Activated CD8-positive, alpha-beta T cell treated with anti-CD3 and anti-CD28 coated beads for 36 hours (primary cell): ENCODE measurements at regions not wholly inside any gene's neighbourhood (a gene's known extent, or its start where the extent isn't known, plus 50 kb on each side); places are given as distances from the start of the nearest gene placed in this dataset.

ENCODE experiments used
- ATAC-seq: fragments of 200-7000 bp; cut with Tn5 transposase; one replicate; pipeline ENCODE4 v1.10.0; 2021; ENCODE audit warnings: mild to moderate bottlenecking, moderate library complexity
- CTCF ChIA-PET: fragments of 350-600 bp; sonication (Branson Sonifier 250); formaldehyde crosslinking; loops from one replicate; lab custom pipeline; 2021; ENCODE audit warnings: antibody characterized with exemption; lab: Charles Lee
- POLR2A ChIA-PET: fragments of 350-600 bp; sonication (Branson Sonifier 250); formaldehyde crosslinking; loops from one replicate; lab custom pipeline; 2021; ENCODE audit warnings: antibody characterized with exemption; lab: Charles Lee
- DNase-seq: peaks from one replicate; pipeline ENCODE4 v3.0.0-alpha.2; 2020
- H3K27ac Mint-ChIP-seq: one replicate; pipeline ENCODE4 v1.8.0; 2021; ENCODE audit warnings: mild to moderate bottlenecking, mixed read lengths
- H3K27me3 Mint-ChIP-seq: one replicate; pipeline ENCODE4 v1.8.0; 2021; ENCODE audit warnings: mixed read lengths
- H3K36me3 Mint-ChIP-seq: one replicate; pipeline ENCODE4 v1.8.0; 2021; ENCODE audit warnings: low read depth, mixed read lengths
- H3K4me1 Mint-ChIP-seq: one replicate; pipeline ENCODE4 v1.8.0; 2021; ENCODE audit warnings: low read depth, mixed read lengths
- H3K4me3 Mint-ChIP-seq: one replicate; pipeline ENCODE4 v1.8.0; 2021; ENCODE audit warnings: mild to moderate bottlenecking, moderate library complexity, mixed read lengths
- H3K9me3 Mint-ChIP-seq: one replicate; pipeline ENCODE4 v1.8.0; 2021; ENCODE audit warnings: mixed read lengths
- intact Hi-C: fragments of 100-400 bp; cut with micrococcal nuclease; formaldehyde crosslinking; loops from one replicate; pipeline ENCODE4 v1.10.0; 2022
- TF ChIP-seq, protein P1 (sequence below): fragments of 200-600 bp; IDR thresholded peaks from one replicate; pipeline ENCODE4 v1.8.0; 2022; ENCODE audit warnings: antibody characterized with exemption, mild to moderate bottlenecking

DNA sequence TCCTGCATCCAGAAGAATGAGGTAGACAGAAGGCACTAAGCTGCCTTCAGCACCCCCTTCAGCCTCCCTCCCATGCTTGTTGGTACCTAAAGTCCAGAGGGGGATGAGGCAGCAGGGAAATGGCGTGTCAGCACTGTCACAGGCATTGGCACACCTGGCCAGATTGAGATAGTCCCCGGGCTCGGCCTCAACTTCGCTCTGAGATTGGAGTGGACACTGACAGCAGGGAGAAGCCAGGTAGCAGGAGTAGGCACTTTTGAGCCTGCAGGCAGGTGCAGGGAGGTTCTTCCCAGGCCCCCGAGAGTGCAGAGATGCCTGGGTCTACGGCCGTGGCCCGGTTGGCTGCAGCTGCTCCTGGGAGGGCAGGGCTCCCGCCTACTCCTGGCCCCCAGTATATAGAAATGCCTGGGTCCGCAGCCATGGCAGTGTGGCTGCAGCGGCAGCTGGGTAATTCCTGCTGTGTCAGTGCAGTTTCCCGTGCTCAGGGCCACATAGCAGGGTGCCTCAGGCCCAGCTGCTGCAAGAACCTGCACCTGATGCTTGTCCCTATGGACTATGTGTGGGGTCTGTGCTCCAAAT lies 160.3 kb downstream of the SLITRK6 start:
- TF ChIP-seq, protein P1, sequence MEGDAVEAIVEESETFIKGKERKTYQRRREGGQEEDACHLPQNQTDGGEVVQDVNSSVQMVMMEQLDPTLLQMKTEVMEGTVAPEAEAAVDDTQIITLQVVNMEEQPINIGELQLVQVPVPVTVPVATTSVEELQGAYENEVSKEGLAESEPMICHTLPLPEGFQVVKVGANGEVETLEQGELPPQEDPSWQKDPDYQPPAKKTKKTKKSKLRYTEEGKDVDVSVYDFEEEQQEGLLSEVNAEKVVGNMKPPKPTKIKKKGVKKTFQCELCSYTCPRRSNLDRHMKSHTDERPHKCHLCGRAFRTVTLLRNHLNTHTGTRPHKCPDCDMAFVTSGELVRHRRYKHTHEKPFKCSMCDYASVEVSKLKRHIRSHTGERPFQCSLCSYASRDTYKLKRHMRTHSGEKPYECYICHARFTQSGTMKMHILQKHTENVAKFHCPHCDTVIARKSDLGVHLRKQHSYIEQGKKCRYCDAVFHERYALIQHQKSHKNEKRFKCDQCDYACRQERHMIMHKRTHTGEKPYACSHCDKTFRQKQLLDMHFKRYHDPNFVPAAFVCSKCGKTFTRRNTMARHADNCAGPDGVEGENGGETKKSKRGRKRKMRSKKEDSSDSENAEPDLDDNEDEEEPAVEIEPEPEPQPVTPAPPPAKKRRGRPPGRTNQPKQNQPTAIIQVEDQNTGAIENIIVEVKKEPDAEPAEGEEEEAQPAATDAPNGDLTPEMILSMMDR: no peak
- ChIA-PET POLR2A (no interaction called here), CTCF (no interaction called here)
- H3K27me3 Mint-ChIP-seq: no peaks in the 10 kb centered on the region
- no peak overlapping the region for H3K4me3 Mint-ChIP-seq
- H3K9me3 Mint-ChIP-seq: peaks cover 2% of the 10 kb centered on the region
- intact Hi-C loops: no loop called here
- ATAC-seq (no peak), DNase-seq (no peak)
- no peak overlapping the region for H3K27ac Mint-ChIP-seq
- no peaks in the 10 kb centered on the region for H3K4me1 Mint-ChIP-seq
- no peaks in the 10 kb centered on the region for H3K36me3 Mint-ChIP-seq

DNA sequence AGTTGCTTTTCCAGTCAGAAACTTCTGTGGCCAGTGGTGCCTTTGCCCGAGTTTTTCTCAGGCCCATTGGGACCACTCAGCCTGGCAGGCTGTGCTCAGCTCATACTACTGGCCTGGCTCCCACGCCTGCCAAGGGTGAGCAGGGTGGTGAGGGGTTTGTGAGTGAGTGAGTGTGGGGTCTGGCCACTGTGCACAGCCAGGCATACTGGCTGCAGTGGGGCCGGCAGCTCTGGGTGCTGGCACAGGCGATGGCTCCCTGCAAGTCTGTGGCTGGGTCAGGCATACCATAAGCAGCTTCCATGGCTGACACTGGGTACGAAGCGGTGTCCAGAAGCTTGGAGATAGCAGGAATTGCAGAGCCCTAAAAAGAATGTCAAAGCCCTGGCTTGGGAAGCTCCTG lies 161.0 kb downstream of the SLITRK6 start:
- Mint-ChIP-seq H3K4me3 (no peak overlapping the region), H3K36me3 (no peaks in the 10 kb centered on the region), H3K4me1 (no peaks in the 10 kb centered on the region), H3K27ac (no peak overlapping the region), H3K9me3 (peaks cover 2% of the 10 kb centered on the region), H3K27me3 (no peaks in the 10 kb centered on the region)
- CTCF ChIA-PET: no interaction called here
- DNase-seq (no peak), ATAC-seq (no peak)
- TF ChIP-seq, protein P1: no peak
- intact Hi-C loops: no loop called here
- POLR2A ChIA-PET: no interaction called here

DNA sequence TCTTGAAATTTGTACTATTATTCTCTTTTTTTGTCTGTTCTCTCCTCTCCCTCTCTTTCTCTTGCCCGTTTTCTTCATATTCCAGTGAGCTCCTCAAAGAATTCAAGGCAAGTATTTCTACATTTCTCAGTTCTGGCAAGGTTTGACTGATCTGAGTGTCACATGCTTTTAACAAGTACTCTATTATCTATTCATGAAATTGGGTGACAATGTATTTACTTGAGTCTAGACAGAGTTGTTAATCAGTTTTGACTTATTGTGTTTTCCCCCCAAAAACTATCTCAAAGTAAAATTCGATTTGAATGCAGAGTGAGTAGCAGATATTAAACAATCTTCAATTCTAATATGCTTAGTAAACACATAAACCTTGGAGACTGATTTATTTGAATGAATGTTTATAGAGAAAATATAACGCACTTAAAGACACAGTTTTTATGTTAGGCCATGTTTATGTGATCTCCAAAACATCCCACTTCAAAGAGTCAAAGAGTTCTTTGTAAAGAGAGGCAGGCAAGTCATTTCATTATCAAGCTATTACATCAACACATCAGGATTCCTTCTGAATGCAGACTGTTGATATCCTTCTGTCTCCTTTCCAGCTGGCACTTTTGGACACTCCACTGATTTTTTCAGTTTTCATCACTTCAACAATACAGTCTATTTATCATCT lies 166.6 kb downstream of the SLITRK6 start:
- no peak overlapping the region for H3K4me3 Mint-ChIP-seq
- DNase-seq (no peak), ATAC-seq (no peak)
- POLR2A ChIA-PET: no interaction called here
- H3K27ac Mint-ChIP-seq: no peak overlapping the region
- CTCF ChIA-PET: no interaction called here
- no peaks in the 10 kb centered on the region for H3K36me3 Mint-ChIP-seq
- no peaks in the 10 kb centered on the region for H3K9me3 Mint-ChIP-seq
- TF ChIP-seq, protein P1: no peak
- no peaks in the 10 kb centered on the region for H3K4me1 Mint-ChIP-seq
- intact Hi-C loops: no loop called here
- no peaks in the 10 kb centered on the region for H3K27me3 Mint-ChIP-seq

DNA sequence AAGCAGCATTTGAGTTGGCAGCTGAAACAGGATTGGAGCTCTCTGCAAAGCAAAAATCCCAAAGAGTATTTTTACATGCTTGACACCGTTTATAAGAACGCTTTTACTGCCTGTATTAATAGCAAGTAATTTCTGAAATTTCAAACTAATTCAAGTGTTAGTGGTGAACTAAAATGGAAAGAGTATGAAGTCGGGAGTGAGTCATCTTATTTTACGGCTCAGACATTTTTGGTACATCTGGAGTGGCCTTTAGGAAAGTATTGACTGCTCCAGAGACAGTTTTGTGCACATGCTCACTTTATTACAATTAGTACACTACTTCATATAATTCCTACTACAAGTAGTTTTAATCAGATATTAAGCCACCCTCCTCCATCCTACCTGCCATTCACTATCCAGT lies 167.4 kb downstream of the SLITRK6 start:
- Mint-ChIP-seq H3K4me3 (no peak overlapping the region), H3K9me3 (no peaks in the 10 kb centered on the region), H3K27me3 (no peaks in the 10 kb centered on the region), H3K27ac (no peak overlapping the region), H3K36me3 (no peaks in the 10 kb centered on the region), H3K4me1 (no peaks in the 10 kb centered on the region)
- CTCF ChIA-PET: no interaction called here
- intact Hi-C loops: no loop called here
- ATAC-seq (no peak), DNase-seq (no peak)
- TF ChIP-seq, protein P1: no peak
- POLR2A ChIA-PET: no interaction called here

DNA sequence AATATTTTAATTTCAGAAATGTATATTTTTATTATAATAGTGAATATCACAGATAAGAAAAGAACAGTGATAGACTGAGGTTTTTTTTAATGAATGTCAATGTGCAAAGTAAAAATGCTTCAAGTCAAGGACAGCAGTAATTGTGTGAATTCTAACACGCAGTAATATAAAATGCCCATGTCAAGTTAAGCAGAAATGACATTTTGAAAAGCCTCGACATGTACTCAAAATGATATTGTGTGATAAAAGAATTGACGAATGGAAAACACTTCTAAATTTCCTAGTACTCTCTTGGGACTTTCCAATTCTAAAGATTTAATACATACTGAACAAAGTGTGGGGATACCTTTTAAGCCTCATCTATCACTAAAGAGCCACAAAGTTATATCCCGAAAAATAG lies 172.6 kb downstream of the SLITRK6 start:
- TF ChIP-seq, protein P1: no peak
- DNase-seq (no peak), ATAC-seq (no peak)
- Mint-ChIP-seq H3K27ac (no peak overlapping the region), H3K4me1 (no peaks in the 10 kb centered on the region), H3K36me3 (no peaks in the 10 kb centered on the region), H3K9me3 (no peaks in the 10 kb centered on the region), H3K4me3 (no peak overlapping the region), H3K27me3 (no peaks in the 10 kb centered on the region)
- intact Hi-C loops: no loop called here
- ChIA-PET POLR2A (no interaction called here), CTCF (no interaction called here)
